HG03280 (cell line): ENCODE measurements at regions not wholly inside any gene's neighbourhood (a gene's known extent, or its start where the extent isn't known, plus 50 kb on each side); places are given as distances from the start of the nearest gene placed in this dataset.

Source experiments
- ATAC-seq: cut with Tn5 transposase; IDR thresholded peaks from one replicate; pipeline ENCODE4 v1.9.1; 2021; ENCODE audit warnings: mild to moderate bottlenecking, moderate library complexity; ENCODE audit not compliant: unreplicated experiment

DNA sequence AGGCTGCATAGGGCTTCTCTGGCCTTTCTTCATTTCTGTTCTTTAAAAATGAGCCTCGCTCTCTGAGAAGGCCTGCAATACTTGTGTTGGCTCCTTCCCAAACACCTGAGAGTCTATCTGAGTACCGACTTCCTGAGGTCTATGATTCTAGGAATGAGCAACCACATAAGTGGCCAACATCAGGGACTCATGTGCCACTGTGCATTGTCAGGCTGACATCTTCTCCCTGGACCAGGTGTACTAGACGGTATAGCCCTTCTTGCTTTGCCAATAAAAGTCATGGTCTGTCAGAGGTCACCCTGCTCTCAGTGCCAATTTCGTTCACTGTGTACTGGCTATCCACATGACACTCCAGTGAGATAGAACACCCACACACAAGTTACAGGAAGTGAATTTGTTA, 67.4 kb upstream of the EPHA5 start:
- no peak for ATAC-seq

GRCh38 chr4:65724973-65725372, 54.7 kb upstream of the EPHA5 start:
- ATAC-seq, result no peak
